ENCODE measurements at regions not wholly inside any gene's neighbourhood (a gene's known extent, or its start where the extent isn't known, plus 50 kb on each side); places are given as distances from the start of the nearest gene placed in this dataset.

DNA sequence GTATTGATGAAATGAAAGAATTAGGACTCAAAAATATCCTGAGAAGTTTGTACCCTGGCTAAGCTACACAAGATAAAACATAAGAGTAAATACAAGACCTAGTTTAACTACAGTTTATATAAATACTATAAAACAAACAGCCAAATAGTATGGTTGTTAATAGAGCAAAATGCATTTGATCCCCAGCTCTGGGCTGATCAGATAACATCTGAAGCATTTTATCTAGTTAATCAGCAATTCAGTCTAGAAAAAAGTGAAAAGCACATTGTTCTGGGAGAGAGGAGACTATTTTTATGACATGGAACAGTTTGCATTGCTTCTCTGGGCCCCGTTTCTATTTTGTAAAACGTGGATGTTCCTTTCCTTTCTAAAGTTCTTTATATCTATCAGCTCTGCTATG, 139.6 kb upstream of the RORB start:
- Histone ChIP-seq H3F3A (ENCODE audit: low read depth) (no peaks in the 10 kb centered on the region), H3K36me3 (no peaks in the 10 kb centered on the region), H2AFZ (replicated peaks) (no peak overlapping the region), H3K9me3 (ENCODE audit: low read depth) (no peaks in the 10 kb centered on the region), H3K4me1 (no peaks in the 10 kb centered on the region), H3K4me3 (no peak overlapping the region), H4K20me1 (ENCODE audit: low read depth) (no peaks in the 10 kb centered on the region), H3K4me2 (no peak overlapping the region), H3K27ac (no peak overlapping the region), H3K79me2 (ENCODE audit: low read depth) (no peaks in the 10 kb centered on the region), H3K9ac (no peak overlapping the region), H3K27me3 (no peaks in the 10 kb centered on the region)
- Mint-ChIP-seq H3K9me3 (no peaks in the 10 kb centered on the region), H3K27me3 (ENCODE audit: insufficient read depth, low read depth) (no peaks in the 10 kb centered on the region), H3K4me3 (no peak overlapping the region), H3K4me1 (no peaks in the 10 kb centered on the region), H3K36me3 (no peaks in the 10 kb centered on the region), H3K27ac (no peak overlapping the region)
- no peak for DNase-seq (ENCODE audit: low spot score)
- TF ChIP-seq EZH2phosphoT487 (IDR thresholded peaks at IDR 0.05) (no peak), CTCF (IDR thresholded peaks at IDR 0.05) (no peak), EZH2 (IDR thresholded peaks at IDR 0.05) (no peak)

GRCh38 chr9:74358959-74359358, 138.2 kb upstream of the RORB start:
- no peaks in the 10 kb centered on the region for H3K36me3 ChIP-seq
- H3K27me3 ChIP-seq: no peaks in the 10 kb centered on the region
- no peak overlapping the region for H3K4me3 ChIP-seq
- Mint-ChIP-seq H3K4me3 (no peak overlapping the region), H3K27ac (no peak overlapping the region), H3K27me3 (ENCODE audit: insufficient read depth, low read depth) (no peaks in the 10 kb centered on the region), H3K36me3 (no peaks in the 10 kb centered on the region), H3K9me3 (no peaks in the 10 kb centered on the region), H3K4me1 (no peaks in the 10 kb centered on the region)
- no peak for TF ChIP-seq EZH2phosphoT487 (IDR thresholded peaks at IDR 0.05)
- TF ChIP-seq EZH2 (IDR thresholded peaks at IDR 0.05): no peak
- no peak for TF ChIP-seq CTCF (IDR thresholded peaks at IDR 0.05)
- DNase-seq (ENCODE audit: low spot score): no peak
- H2AFZ ChIP-seq (replicated peaks): no peak overlapping the region
- H3K27ac ChIP-seq: no peak overlapping the region
- no peaks in the 10 kb centered on the region for H3F3A ChIP-seq (ENCODE audit: low read depth)
- H4K20me1 ChIP-seq (ENCODE audit: low read depth): no peaks in the 10 kb centered on the region
- H3K4me2 ChIP-seq: no peak overlapping the region
- H3K9me3 ChIP-seq (ENCODE audit: low read depth): no peaks in the 10 kb centered on the region
- H3K79me2 ChIP-seq (ENCODE audit: low read depth): no peaks in the 10 kb centered on the region
- H3K4me1 ChIP-seq: no peaks in the 10 kb centered on the region
- no peak overlapping the region for H3K9ac ChIP-seq

DNA sequence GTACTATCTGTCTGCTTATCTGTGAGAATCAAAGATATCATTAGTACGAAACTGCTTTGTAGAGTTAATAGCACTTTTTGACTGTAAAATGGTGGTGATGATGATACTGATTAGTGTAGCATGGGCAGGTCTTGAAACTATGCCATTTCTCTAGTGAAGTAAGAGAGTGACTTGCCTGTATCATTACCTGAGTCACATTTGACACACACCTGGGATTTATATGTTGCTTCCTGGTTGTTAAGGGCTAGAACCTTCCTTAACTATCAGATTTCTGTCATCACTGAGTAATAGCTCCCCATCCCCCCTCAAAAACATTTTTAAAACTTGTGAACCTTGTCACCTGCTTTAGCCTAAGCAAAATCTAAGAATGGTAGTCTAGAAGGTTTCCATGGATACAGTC, 135.6 kb upstream of the RORB start:
- Histone ChIP-seq H3K9me3 (ENCODE audit: low read depth) (no peaks in the 10 kb centered on the region), H3K27ac (no peak overlapping the region), H3F3A (ENCODE audit: low read depth) (no peaks in the 10 kb centered on the region), H3K36me3 (no peaks in the 10 kb centered on the region), H3K4me3 (no peak overlapping the region), H4K20me1 (ENCODE audit: low read depth) (no peaks in the 10 kb centered on the region), H3K4me1 (no peaks in the 10 kb centered on the region), H2AFZ (replicated peaks) (no peak overlapping the region), H3K27me3 (no peaks in the 10 kb centered on the region), H3K79me2 (ENCODE audit: low read depth) (no peaks in the 10 kb centered on the region), H3K4me2 (no peak overlapping the region), H3K9ac (no peak overlapping the region)
- no peak for DNase-seq (ENCODE audit: low spot score)
- Mint-ChIP-seq H3K36me3 (no peaks in the 10 kb centered on the region), H3K4me3 (no peak overlapping the region), H3K9me3 (no peaks in the 10 kb centered on the region), H3K27me3 (ENCODE audit: insufficient read depth, low read depth) (no peaks in the 10 kb centered on the region), H3K27ac (no peak overlapping the region), H3K4me1 (no peaks in the 10 kb centered on the region)
- TF ChIP-seq CTCF (IDR thresholded peaks at IDR 0.05) (no peak), EZH2 (IDR thresholded peaks at IDR 0.05) (no peak), EZH2phosphoT487 (IDR thresholded peaks at IDR 0.05) (no peak)

- H2AFZ ChIP-seq (replicated peaks): no peak overlapping the region
- H3K4me1 ChIP-seq: no peaks in the 10 kb centered on the region
- H3K4me3 ChIP-seq: no peak overlapping the region
- no peaks in the 10 kb centered on the region for H3K27me3 Mint-ChIP-seq (ENCODE audit: insufficient read depth, low read depth)
- H3K9ac ChIP-seq: no peak overlapping the region
- no peaks in the 10 kb centered on the region for H3F3A ChIP-seq (ENCODE audit: low read depth)
- H4K20me1 ChIP-seq (ENCODE audit: low read depth): no peaks in the 10 kb centered on the region
- H3K79me2 ChIP-seq (ENCODE audit: low read depth): no peaks in the 10 kb centered on the region
- no peak for DNase-seq (ENCODE audit: low spot score)
- H3K4me2 ChIP-seq: no peak overlapping the region
- no peak overlapping the region for H3K4me3 Mint-ChIP-seq
- H3K27me3 ChIP-seq: no peaks in the 10 kb centered on the region
- no peak overlapping the region for H3K27ac Mint-ChIP-seq
- TF ChIP-seq EZH2phosphoT487 (IDR thresholded peaks at IDR 0.05) (no peak), EZH2 (IDR thresholded peaks at IDR 0.05) (no peak), CTCF (IDR thresholded peaks at IDR 0.05) (no peak)
- no peaks in the 10 kb centered on the region for H3K36me3 ChIP-seq
- no peaks in the 10 kb centered on the region for H3K9me3 Mint-ChIP-seq
- H3K27ac ChIP-seq: no peak overlapping the region
- no peaks in the 10 kb centered on the region for H3K36me3 Mint-ChIP-seq
- H3K4me1 Mint-ChIP-seq: no peaks in the 10 kb centered on the region
- no peaks in the 10 kb centered on the region for H3K9me3 ChIP-seq (ENCODE audit: low read depth)
Observed at GRCh38 chr9:74362423-74362822, 134.7 kb upstream of the RORB start.
